ENCODE measurements at regions not wholly inside any gene's neighbourhood (a gene's known extent, or its start where the extent isn't known, plus 50 kb on each side); places are given as distances from the start of the nearest gene placed in this dataset.

- no peak for TF ChIP-seq CTCF (IDR thresholded peaks at IDR 0.05; ENCODE audit: insufficient read depth, low read depth, low read length, missing control alignments)
- no peak for DNase-seq (ENCODE audit: low read depth)
These were observed 126.7 kb upstream of the STX18 start for GRCh38 chr4:4668355-4669210.

GRCh38 chr4:4667622-4668081 lies 125.8 kb upstream of the STX18 start:
- DNase-seq (ENCODE audit: low read depth): no peak
- no peak for TF ChIP-seq CTCF (IDR thresholded peaks at IDR 0.05; ENCODE audit: insufficient read depth, low read depth, low read length, missing control alignments)
- H3K4me3 ChIP-seq (ENCODE audit: low read length): no peak overlapping the region

More at GRCh38 chr4:4668355-4669210, 126.7 kb upstream of the STX18 start:
- H3K4me3 ChIP-seq (ENCODE audit: low read length): no peak overlapping the region

GRCh38 chr4:4666693-4667621 lies 125.1 kb upstream of the STX18 start:
- no peak overlapping the region for H3K4me3 ChIP-seq (ENCODE audit: low read length)
- DNase-seq (ENCODE audit: low read depth): no peak
- TF ChIP-seq CTCF (IDR thresholded peaks at IDR 0.05; ENCODE audit: insufficient read depth, low read depth, low read length, missing control alignments): no peak

GRCh38 chr4:4666187-4666586 lies 124.3 kb upstream of the STX18 start:
- TF ChIP-seq CTCF (IDR thresholded peaks at IDR 0.05; ENCODE audit: insufficient read depth, low read depth, low read length, missing control alignments): no peak
- no peak overlapping the region for H3K4me3 ChIP-seq (ENCODE audit: low read length)
- no peak for DNase-seq (ENCODE audit: low read depth)

- TF ChIP-seq CTCF (IDR thresholded peaks at IDR 0.05; ENCODE audit: insufficient read depth, low read depth, low read length, missing control alignments): no peak
- no peak for DNase-seq (ENCODE audit: low read depth)
- no peak overlapping the region for H3K4me3 ChIP-seq (ENCODE audit: low read length)
These were observed 122.4 kb upstream of the STX18 start for GRCh38 chr4:4664234-4664633.

GRCh38 chr4:4663028-4663427 lies 121.2 kb upstream of the STX18 start:
- no peak overlapping the region for H3K4me3 ChIP-seq (ENCODE audit: low read length)
- TF ChIP-seq CTCF (IDR thresholded peaks at IDR 0.05; ENCODE audit: insufficient read depth, low read depth, low read length, missing control alignments): no peak
- DNase-seq (ENCODE audit: low read depth): no peak
